Hematopoietic multipotent progenitor cell (in vitro differentiated cells): ENCODE measurements at regions not wholly inside any gene's neighbourhood (a gene's known extent, or its start where the extent isn't known, plus 50 kb on each side); places are given as distances from the start of the nearest gene placed in this dataset.
A peak's percentile ranks its signal among the peaks of the same experiment; 100 is the strongest.
"Not testable (repeated sequence)": the region's sequence is repeated elsewhere in the genome, so short reads cannot be mapped to it uniquely, and the experiment has no call there.

ENCODE experiments used
- DNase-seq, 3 donors: peaks; one replicate each; pipeline ENCODE4 v3.0.0-alpha.2; 2011 to 2015; ENCODE audit warnings: low read depth in 2 of 3, low spot score in 2 of 3

DNA sequence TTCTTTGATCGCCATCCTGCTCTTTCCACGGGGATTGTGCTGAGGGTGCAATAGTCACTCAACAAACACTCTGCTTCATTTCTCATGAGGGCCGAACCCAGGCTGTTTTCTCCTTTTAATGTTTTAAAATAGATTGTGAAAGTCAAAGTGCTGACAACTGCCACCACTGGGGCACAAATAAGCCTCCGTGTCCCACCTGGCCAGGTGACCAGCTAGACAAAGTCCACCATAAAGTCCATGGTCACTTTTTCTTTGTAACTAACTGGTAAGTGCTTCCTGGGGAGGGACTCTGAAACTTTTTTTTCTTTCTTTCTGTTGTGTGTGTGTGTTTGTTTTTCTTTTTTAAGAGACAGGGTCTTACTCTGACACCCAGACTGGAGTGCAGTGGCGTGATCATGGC, 219.8 kb downstream of the LY86 start:
- no peak for DNase-seq

DNA sequence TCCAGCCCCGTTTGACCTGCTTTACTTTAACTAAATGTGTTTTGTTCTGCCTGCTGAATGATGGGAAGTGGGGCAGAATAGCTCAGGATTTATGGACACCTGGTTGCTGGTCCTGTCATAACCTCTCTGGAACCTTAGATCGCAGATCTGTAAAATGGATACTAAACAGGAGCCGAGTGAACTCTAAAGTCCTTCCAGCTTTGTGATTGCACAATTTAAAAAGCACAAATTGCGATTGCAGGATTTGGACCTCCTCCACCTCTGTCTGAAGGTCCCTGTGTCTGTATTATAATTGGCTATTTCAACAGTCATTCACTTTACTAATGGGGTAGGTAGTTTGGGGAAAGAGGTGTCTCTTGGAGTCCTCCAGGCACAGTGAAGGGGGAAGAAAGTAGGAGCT, 220.4 kb downstream of the LY86 start:
- no peak for DNase-seq

DNA sequence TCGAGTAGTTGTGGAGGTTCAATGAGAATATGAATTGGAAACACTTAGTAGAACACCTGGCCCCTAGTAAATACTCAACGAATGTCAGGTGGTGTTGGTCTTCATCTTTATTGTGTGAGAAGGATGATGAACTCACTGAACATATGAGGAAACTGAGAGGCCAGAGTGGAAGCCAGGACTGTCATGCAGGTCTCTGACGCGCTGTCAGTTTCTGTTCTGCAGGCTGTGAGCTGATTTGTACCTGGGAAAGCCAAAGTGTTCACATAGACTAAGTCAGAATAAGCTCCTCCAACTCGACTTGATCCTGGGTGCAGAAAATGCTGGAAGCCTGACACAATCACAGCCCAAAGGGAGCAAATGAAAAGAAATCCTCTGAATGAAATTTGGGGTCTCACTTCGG, 222.2 kb downstream of the LY86 start:
- no peak for DNase-seq

- peak; percentile 17 to 47 (median 24) for DNase-seq
Measured at GRCh38 chr6:6811128-6812009, 222.8 kb downstream of the LY86 start.

DNA sequence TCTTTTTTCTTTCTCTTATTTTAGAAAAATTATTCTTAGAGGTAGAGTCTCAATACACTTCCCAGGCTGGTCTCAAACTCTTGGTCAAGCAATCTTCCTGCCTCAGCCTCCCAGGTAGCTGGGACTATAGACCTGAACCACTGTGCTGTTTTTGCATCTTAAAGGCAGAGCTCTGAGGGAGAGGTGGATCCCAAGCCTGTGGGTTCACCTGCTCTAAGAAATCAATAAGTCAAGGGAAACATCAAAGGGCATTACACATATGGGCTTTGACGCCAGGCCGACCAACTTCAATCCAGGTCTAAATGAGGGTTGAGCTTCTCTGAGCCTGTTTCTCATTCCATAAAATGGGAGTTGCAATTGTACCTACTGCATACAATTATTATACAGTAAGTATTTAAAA, 223.9 kb downstream of the LY86 start:
- no peak for DNase-seq

- DNase-seq, result no peak
Measured at GRCh38 chr6:6815732-6816131, 227.2 kb downstream of the LY86 start.

- DNase-seq, result no peak
Measured at GRCh38 chr6:6816716-6817115, 228.2 kb downstream of the LY86 start.

GRCh38 chr6:6818078-6818639, 229.6 kb downstream of the LY86 start:
- no peak for DNase-seq

DNA sequence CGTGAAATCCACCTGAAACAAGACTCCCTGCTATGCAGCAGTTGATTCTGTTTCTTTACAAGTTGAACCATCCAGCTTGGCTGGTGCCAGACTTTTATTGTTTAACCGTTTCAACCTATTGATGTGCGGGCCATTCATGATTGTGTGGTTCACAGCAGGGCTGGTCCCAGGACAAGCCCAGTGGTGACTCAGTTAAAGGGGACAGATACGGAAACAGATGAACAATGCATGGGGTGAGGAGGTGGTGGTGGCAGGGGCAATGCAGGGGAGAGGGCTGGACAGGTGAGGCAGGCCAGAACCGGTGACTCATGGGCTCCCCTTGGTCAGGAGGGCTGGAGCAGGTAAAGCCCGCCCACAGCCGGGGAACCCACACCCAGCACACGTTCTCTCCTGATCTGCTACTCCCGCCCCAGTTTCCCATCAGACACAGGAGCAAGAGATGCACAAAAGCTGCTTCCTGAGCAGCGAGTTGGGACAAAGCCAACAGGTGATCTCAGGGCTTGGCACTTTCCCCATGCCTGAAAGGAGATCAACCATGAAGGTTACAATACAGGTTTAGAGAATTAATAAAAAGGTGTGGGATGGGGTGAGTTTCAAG, 232.2 kb downstream of the LY86 start:
- no peak for DNase-seq

DNA sequence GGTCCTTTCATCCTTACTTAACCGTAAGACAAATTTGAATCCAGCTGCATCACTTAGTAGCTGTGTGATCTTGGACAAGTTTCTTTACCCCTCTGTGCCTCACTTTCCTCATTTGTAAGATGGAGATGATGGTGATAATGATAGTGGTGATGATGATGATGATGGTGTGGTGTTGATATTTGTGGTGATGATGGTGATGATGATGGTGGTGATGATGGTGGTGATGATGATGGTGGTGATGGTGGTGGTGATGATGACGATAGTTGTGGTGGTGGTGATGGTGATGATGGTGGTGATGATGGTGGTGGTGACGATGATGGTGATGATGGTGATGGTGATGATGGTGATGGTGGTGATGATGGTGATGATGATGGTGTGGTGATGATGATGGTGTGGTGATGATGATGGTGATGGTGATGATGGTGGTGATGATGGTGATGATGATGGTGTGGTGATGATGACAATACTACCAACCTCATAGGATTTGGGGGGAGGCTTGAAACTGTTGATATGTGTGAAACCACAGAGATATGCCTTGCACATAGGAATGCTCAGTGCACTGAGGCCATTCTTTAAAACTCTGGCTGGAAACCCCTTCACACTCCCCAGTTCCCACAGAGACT, 233.2 kb downstream of the LY86 start:
- DNase-seq, result no peak

GRCh38 chr6:6823030-6823429, 234.5 kb downstream of the LY86 start:
- no peak for DNase-seq

GRCh38 chr6:6823568-6824224, 235.2 kb downstream of the LY86 start:
- peak in 2 of 3 donors; percentile 42 to 56 for DNase-seq

DNA sequence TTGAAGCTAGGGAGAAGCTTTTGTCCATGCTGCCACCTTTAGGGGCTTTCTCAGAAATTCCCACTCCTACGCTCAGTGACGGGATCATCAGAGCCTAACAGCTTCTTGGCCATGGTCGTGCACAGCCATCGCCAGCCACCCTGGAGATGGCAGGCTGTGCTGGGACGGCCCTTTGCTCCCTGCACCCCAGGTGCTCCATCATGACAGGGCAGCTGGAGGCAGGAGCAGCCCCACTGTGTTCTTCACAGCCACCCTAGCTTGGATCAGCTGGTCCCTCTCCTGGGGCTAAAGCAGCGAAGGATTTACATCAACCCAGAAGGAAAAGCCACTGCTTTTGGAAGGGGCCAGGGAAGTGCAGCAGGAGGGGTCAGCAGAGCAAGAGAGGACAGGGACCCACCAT, 235.9 kb downstream of the LY86 start:
- no peak for DNase-seq

- no peak for DNase-seq
Measured at GRCh38 chr6:6825193-6825784, 236.8 kb downstream of the LY86 start.

GRCh38 chr6:6826095-6826901, 237.8 kb downstream of the LY86 start:
- DNase-seq, result peak in 2 of 3 donors; percentile 70 to 83

DNA sequence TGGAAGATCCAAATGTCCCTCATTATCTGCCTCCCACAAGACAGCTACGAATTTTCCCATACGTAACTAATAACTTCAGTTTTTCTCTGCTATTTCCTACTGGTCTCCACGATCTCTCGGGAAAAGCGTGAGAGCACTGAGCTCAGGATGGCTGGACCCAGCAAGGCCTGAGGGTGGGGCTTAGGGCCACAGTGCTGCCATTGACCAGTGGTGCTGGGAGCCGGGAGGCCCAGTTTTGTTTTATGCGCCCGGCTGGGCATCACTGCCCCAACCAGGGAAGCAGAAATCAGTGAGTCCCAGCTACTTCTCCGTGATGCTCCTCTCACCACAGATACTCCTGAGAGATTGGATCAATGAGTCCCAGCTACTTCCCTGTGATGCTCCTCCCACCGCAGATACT, 238.4 kb downstream of the LY86 start:
- no peak for DNase-seq

GRCh38 chr6:6829872-6830685, 241.6 kb downstream of the LY86 start:
- no peak for DNase-seq

DNA sequence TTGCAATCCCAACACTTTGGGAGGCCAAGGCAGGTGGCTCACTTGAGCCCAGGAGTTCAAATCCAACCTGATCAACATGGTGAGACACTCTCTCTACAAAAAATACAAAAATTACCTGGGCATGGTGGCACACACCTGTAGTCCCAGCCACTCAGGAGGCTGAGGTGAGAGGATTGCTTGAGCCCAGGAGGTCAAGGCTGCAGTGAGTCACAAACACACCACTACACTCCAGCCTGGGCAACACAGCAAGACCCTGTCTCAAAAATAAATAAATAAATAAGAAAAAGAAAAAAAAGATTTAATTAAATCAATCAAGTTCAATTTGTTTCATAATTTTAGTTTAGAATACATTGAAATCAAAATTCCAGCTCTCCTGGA, 242.2 kb downstream of the LY86 start:
- DNase-seq, result not testable (repeated sequence)

DNA sequence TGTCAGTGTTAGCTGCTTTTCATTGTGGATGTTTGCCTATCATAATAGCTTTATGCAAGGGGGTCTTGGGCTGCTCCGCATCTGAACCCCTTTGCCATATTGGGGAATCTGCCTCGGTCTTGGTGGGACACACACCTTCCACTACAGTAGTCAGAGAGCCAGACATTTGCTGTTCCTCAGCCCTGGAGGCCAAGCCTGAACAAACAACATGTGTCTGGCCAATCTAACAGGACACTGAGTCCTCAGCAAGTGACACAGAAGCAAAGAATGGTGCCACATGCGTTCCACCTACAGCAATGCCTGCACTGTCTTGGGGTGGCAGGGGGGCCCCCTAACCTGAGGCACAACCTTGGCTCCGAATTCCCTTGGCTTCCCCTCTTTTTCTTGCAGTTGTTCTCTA, 243.9 kb downstream of the LY86 start:
- DNase-seq, result no peak
